ENCODE measurements at regions not wholly inside any gene's neighbourhood (a gene's known extent, or its start where the extent isn't known, plus 50 kb on each side); places are given as distances from the start of the nearest gene placed in this dataset.
"Not testable (repeated sequence)": the region's sequence is repeated elsewhere in the genome, so short reads cannot be mapped to it uniquely, and the experiment has no call there.

DNA sequence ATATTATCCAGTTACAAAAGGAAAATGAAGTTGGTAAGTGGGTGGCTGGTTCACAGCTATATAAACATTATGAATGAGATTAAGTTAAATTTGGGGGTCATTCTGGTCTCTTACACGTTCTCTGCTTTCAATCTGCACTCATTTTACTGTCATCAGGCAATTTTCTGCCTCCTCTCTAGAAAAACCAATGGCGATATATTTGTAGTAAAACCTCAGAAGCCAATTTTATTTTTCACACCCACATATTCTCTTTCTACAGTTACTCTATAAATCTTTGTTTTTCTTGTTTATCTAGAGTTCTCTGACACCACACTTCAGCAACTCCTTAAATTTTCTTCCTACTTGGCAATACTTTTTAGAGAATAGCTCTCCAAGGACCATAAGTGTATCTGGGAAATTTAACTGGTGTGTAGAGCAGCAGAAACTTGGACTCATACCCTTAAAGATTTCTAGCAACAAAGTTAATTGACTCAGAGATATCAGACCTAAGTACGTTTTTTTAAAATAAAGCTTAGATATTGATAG, 926.9 kb downstream of the TMTC2 start:
- no peak for TF ChIP-seq CTCF (conservative IDR thresholded peaks at IDR 0.05)
- no peak overlapping the region for H3K27ac Mint-ChIP-seq
- H3K36me3 Mint-ChIP-seq, result no peaks in the 10 kb centered on the region
- H3K4me1 Mint-ChIP-seq (ENCODE audit: unreplicated experiment), result no peaks in the 10 kb centered on the region
- no peak overlapping the region for H3K4me3 Mint-ChIP-seq
- no peak for DNase-seq (ENCODE audit: extremely low spot score, unreplicated experiment)
- H3K9me3 Mint-ChIP-seq, result peaks cover 17% of the 10 kb centered on the region
- no peaks in the 10 kb centered on the region for H3K27me3 Mint-ChIP-seq

DNA sequence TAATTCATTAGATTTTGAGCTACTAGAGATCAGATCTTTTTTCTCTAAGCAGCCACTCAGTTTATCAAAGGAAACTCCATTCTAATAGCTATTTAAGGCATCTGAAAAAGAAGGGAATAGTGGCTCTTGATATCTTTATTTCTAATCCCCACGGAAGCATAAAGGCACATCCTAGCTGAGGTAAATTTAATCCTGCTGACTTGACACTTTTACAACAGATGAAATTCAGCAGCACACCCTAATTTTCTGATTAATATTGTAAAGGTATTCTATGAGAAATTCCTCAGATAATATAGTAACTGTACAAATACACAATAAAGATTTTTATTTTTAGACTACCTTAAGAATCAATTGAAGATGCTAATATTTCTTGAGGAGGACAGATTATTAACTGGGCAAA, 916.4 kb downstream of the TMTC2 start:
- DNase-seq (ENCODE audit: extremely low spot score, unreplicated experiment), result no peak
- Mint-ChIP-seq H3K4me1 (ENCODE audit: unreplicated experiment) (no peaks in the 10 kb centered on the region), H3K36me3 (peaks cover 4% of the 10 kb centered on the region), H3K27ac (no peak overlapping the region), H3K4me3 (no peak overlapping the region), H3K9me3 (peaks cover 26% of the 10 kb centered on the region), H3K27me3 (no peaks in the 10 kb centered on the region)
- no peak for TF ChIP-seq CTCF (conservative IDR thresholded peaks at IDR 0.05)

- Mint-ChIP-seq H3K9me3 (no peaks in the 10 kb centered on the region), H3K36me3 (no peaks in the 10 kb centered on the region)
Measured at GRCh38 chr12:83575326-83575725, 888.6 kb downstream of the TMTC2 start.

GRCh38 chr12:83574142-83574541, 887.4 kb downstream of the TMTC2 start:
- Mint-ChIP-seq H3K4me3 (no peak overlapping the region), H3K9me3 (peaks cover 2% of the 10 kb centered on the region), H3K27me3 (no peaks in the 10 kb centered on the region), H3K36me3 (no peaks in the 10 kb centered on the region), H3K27ac (no peak overlapping the region), H3K4me1 (ENCODE audit: unreplicated experiment) (no peaks in the 10 kb centered on the region)
- DNase-seq (ENCODE audit: extremely low spot score, unreplicated experiment), result no peak
- no peak for TF ChIP-seq CTCF (conservative IDR thresholded peaks at IDR 0.05)

More at GRCh38 chr12:83575326-83575725, 888.6 kb downstream of the TMTC2 start:
- H3K27me3 Mint-ChIP-seq, result no peaks in the 10 kb centered on the region
- H3K4me3 Mint-ChIP-seq, result no peak overlapping the region
- no peak overlapping the region for H3K27ac Mint-ChIP-seq
- no peak for DNase-seq (ENCODE audit: extremely low spot score, unreplicated experiment)
- no peak for TF ChIP-seq CTCF (conservative IDR thresholded peaks at IDR 0.05)
- H3K4me1 Mint-ChIP-seq (ENCODE audit: unreplicated experiment), result no peaks in the 10 kb centered on the region

GRCh38 chr12:83573671-83574070, 887.0 kb downstream of the TMTC2 start:
- no peaks in the 10 kb centered on the region for H3K4me1 Mint-ChIP-seq (ENCODE audit: unreplicated experiment)
- no peak for DNase-seq (ENCODE audit: extremely low spot score, unreplicated experiment)
- H3K27ac Mint-ChIP-seq, result no peak overlapping the region
- TF ChIP-seq CTCF (conservative IDR thresholded peaks at IDR 0.05), result no peak
- H3K36me3 Mint-ChIP-seq, result no peaks in the 10 kb centered on the region
- no peak overlapping the region for H3K4me3 Mint-ChIP-seq
- H3K9me3 Mint-ChIP-seq, result peaks cover 6% of the 10 kb centered on the region
- H3K27me3 Mint-ChIP-seq, result no peaks in the 10 kb centered on the region

- no peak overlapping the region for H3K27ac Mint-ChIP-seq
- H3K27me3 Mint-ChIP-seq, result no peaks in the 10 kb centered on the region
- no peak for DNase-seq (ENCODE audit: extremely low spot score, unreplicated experiment)
- no peak for TF ChIP-seq CTCF (conservative IDR thresholded peaks at IDR 0.05)
- H3K9me3 Mint-ChIP-seq, result peaks cover 5% of the 10 kb centered on the region
- H3K36me3 Mint-ChIP-seq, result no peaks in the 10 kb centered on the region
- H3K4me1 Mint-ChIP-seq (ENCODE audit: unreplicated experiment), result no peaks in the 10 kb centered on the region
- H3K4me3 Mint-ChIP-seq, result no peak overlapping the region
Measured at GRCh38 chr12:83559650-83560049, 872.9 kb downstream of the TMTC2 start.

DNA sequence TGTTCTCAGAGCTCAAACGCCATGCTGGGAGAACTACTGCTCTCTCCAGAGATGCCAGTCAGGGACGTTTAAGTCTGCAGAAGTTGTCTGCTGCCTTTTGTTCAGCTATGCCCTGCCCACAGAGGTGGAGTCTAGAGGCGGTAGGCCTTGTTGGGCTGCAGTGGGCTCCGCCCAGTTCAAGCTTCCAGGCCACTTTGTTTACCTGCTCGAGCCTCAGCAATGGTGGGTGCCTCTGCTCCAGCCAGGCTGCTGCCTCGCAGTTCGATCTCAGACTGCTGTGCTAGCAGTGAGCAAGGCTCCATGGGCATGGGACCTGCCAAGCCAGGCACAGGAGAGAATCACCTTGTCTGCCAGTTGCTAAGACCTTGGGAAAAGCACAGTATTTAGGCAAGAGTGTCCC, 869.3 kb downstream of the TMTC2 start:
- not testable (repeated sequence) for H3K27ac Mint-ChIP-seq; H3K36me3 Mint-ChIP-seq; H3K27me3 Mint-ChIP-seq; H3K4me1 Mint-ChIP-seq (ENCODE audit: unreplicated experiment); DNase-seq (ENCODE audit: extremely low spot score, unreplicated experiment); H3K4me3 Mint-ChIP-seq
- peaks cover 11% of the 10 kb centered on the region for H3K9me3 Mint-ChIP-seq

Data from type B pancreatic cell (in vitro differentiated cells).